Nephron progenitor cell (in vitro differentiated cells): ENCODE measurements at regions not wholly inside any gene's neighbourhood (a gene's known extent, or its start where the extent isn't known, plus 50 kb on each side); places are given as distances from the start of the nearest gene placed in this dataset.

ENCODE experiments used
- DNase-seq: peaks from one replicate; pipeline ENCODE4 v3.0.0; 2021
- H3K27ac Mint-ChIP-seq: 2 replicates; pipeline ENCODE4 v1.8.0; 2021; ENCODE audit warnings: mild to moderate bottlenecking, moderate library complexity, mixed read lengths
- H3K27me3 Mint-ChIP-seq: 2 replicates; pipeline ENCODE4 v1.8.0; 2021; ENCODE audit warnings: mild to moderate bottlenecking, low read depth, mixed read lengths; ENCODE audit not compliant: poor library complexity
- H3K36me3 Mint-ChIP-seq: 2 replicates; pipeline ENCODE4 v1.8.0; 2021; ENCODE audit warnings: low read depth, mixed read lengths
- H3K4me1 Mint-ChIP-seq: 2 replicates; pipeline ENCODE4 v1.8.0; 2021; ENCODE audit warnings: mixed read lengths
- H3K4me3 Mint-ChIP-seq: 2 replicates; pipeline ENCODE4 v1.8.0; 2021; ENCODE audit warnings: mild to moderate bottlenecking, moderate library complexity, mixed read lengths
- H3K9me3 Mint-ChIP-seq: 2 replicates; pipeline ENCODE4 v1.8.0; 2021; ENCODE audit warnings: mild to moderate bottlenecking, moderate library complexity, mixed read lengths
- CTCF ChIP-seq: fragments of 200-600 bp; sonication (generic); IDR thresholded peaks from 2 replicates; pipeline ENCODE4 v1.5.0; 2021; ENCODE audit warnings: antibody characterized with exemption

GRCh38 chr4:22873899-22874298, 181.2 kb downstream of the GBA3 start:
- no peaks in the 10 kb centered on the region for H3K9me3 Mint-ChIP-seq
- H3K27me3 Mint-ChIP-seq: peaks cover 9% of the 10 kb centered on the region
- no peaks in the 10 kb centered on the region for H3K36me3 Mint-ChIP-seq
- H3K4me1 Mint-ChIP-seq: no peaks in the 10 kb centered on the region
- no peak for DNase-seq
- TF ChIP-seq CTCF: no peak
- no peak overlapping the region for H3K4me3 Mint-ChIP-seq
- no peak overlapping the region for H3K27ac Mint-ChIP-seq

GRCh38 chr4:22870847-22871449, 178.2 kb downstream of the GBA3 start:
- no peak for DNase-seq
- no peak for TF ChIP-seq CTCF
- H3K4me3 Mint-ChIP-seq: no peak overlapping the region
- H3K9me3 Mint-ChIP-seq: no peaks in the 10 kb centered on the region
- no peaks in the 10 kb centered on the region for H3K4me1 Mint-ChIP-seq
- H3K36me3 Mint-ChIP-seq: no peaks in the 10 kb centered on the region
- peaks cover 7% of the 10 kb centered on the region for H3K27me3 Mint-ChIP-seq
- H3K27ac Mint-ChIP-seq: no peak overlapping the region

- Mint-ChIP-seq H3K9me3 (no peaks in the 10 kb centered on the region), H3K36me3 (no peaks in the 10 kb centered on the region), H3K4me1 (no peaks in the 10 kb centered on the region), H3K27ac (no peak overlapping the region), H3K27me3 (peaks cover 7% of the 10 kb centered on the region), H3K4me3 (no peak overlapping the region)
- TF ChIP-seq CTCF: no peak
- no peak for DNase-seq
These were observed 176.5 kb downstream of the GBA3 start for GRCh38 chr4:22869235-22869634.
